ENCODE measurements at regions not wholly inside any gene's neighbourhood (a gene's known extent, or its start where the extent isn't known, plus 50 kb on each side); places are given as distances from the start of the nearest gene placed in this dataset.

GRCh38 chr18:72444798-72445155, 99.4 kb downstream of the CBLN2 start:
- no peak for TF ChIP-seq CTCF (IDR thresholded peaks at IDR 0.05; ENCODE audit: control insufficient read depth, insufficient read depth, low read depth, low read length, missing control alignments)
- H3K4me3 ChIP-seq (ENCODE audit: control insufficient read depth, low read depth, low read length) = no peak overlapping the region
- DNase-seq (ENCODE audit: low read depth) = no peak

- no peak overlapping the region for H3K4me3 ChIP-seq (ENCODE audit: control insufficient read depth, low read depth, low read length)
- TF ChIP-seq CTCF (IDR thresholded peaks at IDR 0.05; ENCODE audit: control insufficient read depth, insufficient read depth, low read depth, low read length, missing control alignments) = no peak
- no peak for DNase-seq (ENCODE audit: low read depth)
Observed at GRCh38 chr18:72444111-72444797, 99.9 kb downstream of the CBLN2 start.

GRCh38 chr18:72436401-72436800, 107.7 kb downstream of the CBLN2 start:
- no peak for TF ChIP-seq CTCF (IDR thresholded peaks at IDR 0.05; ENCODE audit: control insufficient read depth, insufficient read depth, low read depth, low read length, missing control alignments)
- H3K4me3 ChIP-seq (ENCODE audit: control insufficient read depth, low read depth, low read length) = no peak overlapping the region
- DNase-seq (ENCODE audit: low read depth) = no peak

GRCh38 chr18:72433756-72434155, 110.4 kb downstream of the CBLN2 start:
- H3K4me3 ChIP-seq (ENCODE audit: control insufficient read depth, low read depth, low read length) = no peak overlapping the region
- DNase-seq (ENCODE audit: low read depth) = no peak
- no peak for TF ChIP-seq CTCF (IDR thresholded peaks at IDR 0.05; ENCODE audit: control insufficient read depth, insufficient read depth, low read depth, low read length, missing control alignments)

GRCh38 chr18:72427721-72428120, 116.4 kb downstream of the CBLN2 start:
- DNase-seq (ENCODE audit: low read depth) = no peak
- no peak overlapping the region for H3K4me3 ChIP-seq (ENCODE audit: control insufficient read depth, low read depth, low read length)
- TF ChIP-seq CTCF (IDR thresholded peaks at IDR 0.05; ENCODE audit: control insufficient read depth, insufficient read depth, low read depth, low read length, missing control alignments) = no peak

- no peak for DNase-seq (ENCODE audit: low read depth)
- no peak for TF ChIP-seq CTCF (IDR thresholded peaks at IDR 0.05; ENCODE audit: control insufficient read depth, insufficient read depth, low read depth, low read length, missing control alignments)
Observed at GRCh38 chr18:72419914-72420313, 124.2 kb downstream of the CBLN2 start.

GRCh38 chr18:72412927-72413326, 131.2 kb downstream of the CBLN2 start:
- no peak for TF ChIP-seq CTCF (IDR thresholded peaks at IDR 0.05; ENCODE audit: control insufficient read depth, insufficient read depth, low read depth, low read length, missing control alignments)
- H3K4me3 ChIP-seq (ENCODE audit: control insufficient read depth, low read depth, low read length) = no peak overlapping the region
- DNase-seq (ENCODE audit: low read depth) = no peak

More at GRCh38 chr18:72419914-72420313, 124.2 kb downstream of the CBLN2 start:
- H3K4me3 ChIP-seq (ENCODE audit: control insufficient read depth, low read depth, low read length) = no peak overlapping the region
